GM12892 (cell line): ENCODE measurements at regions not wholly inside any gene's neighbourhood (a gene's known extent, or its start where the extent isn't known, plus 50 kb on each side); places are given as distances from the start of the nearest gene placed in this dataset.

Source experiments
- POLR2A ChIP-seq: IDR thresholded peaks from 2 replicates; pipeline ENCODE4 v1.6.1; 2011; ENCODE audit warnings: low read depth, low read length, control low read depth
- POLR2AphosphoS5 ChIP-seq: IDR thresholded peaks from 2 replicates; pipeline ENCODE4 v1.6.1; 2011; ENCODE audit warnings: low read depth, low read length, control low read depth
- TAF1 ChIP-seq: IDR thresholded peaks from 2 replicates; pipeline ENCODE4 v1.6.1; 2011; ENCODE audit warnings: low read depth, mild to moderate bottlenecking, control low read depth, low read length, borderline replicate concordance

- TF ChIP-seq POLR2A = no peak
- TF ChIP-seq TAF1 = no peak
- TF ChIP-seq POLR2AphosphoS5 = no peak
Measured at GRCh38 chrX:125405339-125405738, 85.7 kb downstream of the TEX13C start.
